ENCODE measurements at regions not wholly inside any gene's neighbourhood (a gene's known extent, or its start where the extent isn't known, plus 50 kb on each side); places are given as distances from the start of the nearest gene placed in this dataset.

- no peak for DNase-seq
- Mint-ChIP-seq H3K27me3 (ENCODE audit: unreplicated experiment) (no peaks in the 10 kb centered on the region), H3K4me1 (ENCODE audit: low read depth, unreplicated experiment) (peaks cover 5% of the 10 kb centered on the region), H3K4me3 (ENCODE audit: unreplicated experiment) (no peak overlapping the region), H3K27ac (ENCODE audit: unreplicated experiment) (no peak overlapping the region), H3K9me3 (ENCODE audit: unreplicated experiment) (peaks cover 4% of the 10 kb centered on the region), H3K36me3 (ENCODE audit: unreplicated experiment) (peaks cover 3% of the 10 kb centered on the region)
- no peak for TF ChIP-seq CTCF (IDR thresholded peaks at IDR 0.05; ENCODE audit: partially characterized antibody, unreplicated experiment)
Measured at GRCh38 chr9:79829566-79830302, 258.0 kb downstream of the TLE4 start.

GRCh38 chr9:79824265-79824664 lies 252.5 kb downstream of the TLE4 start:
- H3K36me3 Mint-ChIP-seq (ENCODE audit: unreplicated experiment): peaks cover 10% of the 10 kb centered on the region

GRCh38 chr9:79817438-79818004 lies 245.8 kb downstream of the TLE4 start:
- peaks cover 28% of the 10 kb centered on the region for H3K4me1 Mint-ChIP-seq (ENCODE audit: low read depth, unreplicated experiment)
- no peak overlapping the region for H3K27ac Mint-ChIP-seq (ENCODE audit: unreplicated experiment)
- no peak for DNase-seq
- no peaks in the 10 kb centered on the region for H3K27me3 Mint-ChIP-seq (ENCODE audit: unreplicated experiment)
- no peak for TF ChIP-seq CTCF (IDR thresholded peaks at IDR 0.05; ENCODE audit: partially characterized antibody, unreplicated experiment)
- H3K4me3 Mint-ChIP-seq (ENCODE audit: unreplicated experiment): no peak overlapping the region
- H3K36me3 Mint-ChIP-seq (ENCODE audit: unreplicated experiment): peaks cover 3% of the 10 kb centered on the region
- no peaks in the 10 kb centered on the region for H3K9me3 Mint-ChIP-seq (ENCODE audit: unreplicated experiment)

More at GRCh38 chr9:79824265-79824664, 252.5 kb downstream of the TLE4 start:
- no peak overlapping the region for H3K27ac Mint-ChIP-seq (ENCODE audit: unreplicated experiment)
- no peak for TF ChIP-seq CTCF (IDR thresholded peaks at IDR 0.05; ENCODE audit: partially characterized antibody, unreplicated experiment)
- peaks cover 9% of the 10 kb centered on the region for H3K9me3 Mint-ChIP-seq (ENCODE audit: unreplicated experiment)
- peaks cover 18% of the 10 kb centered on the region for H3K4me1 Mint-ChIP-seq (ENCODE audit: low read depth, unreplicated experiment)
- H3K4me3 Mint-ChIP-seq (ENCODE audit: unreplicated experiment): no peak overlapping the region
- no peaks in the 10 kb centered on the region for H3K27me3 Mint-ChIP-seq (ENCODE audit: unreplicated experiment)
- DNase-seq: no peak

- Mint-ChIP-seq H3K27ac (ENCODE audit: unreplicated experiment) (no peak overlapping the region), H3K4me1 (ENCODE audit: low read depth, unreplicated experiment) (peaks cover 8% of the 10 kb centered on the region), H3K27me3 (ENCODE audit: unreplicated experiment) (no peaks in the 10 kb centered on the region), H3K4me3 (ENCODE audit: unreplicated experiment) (no peak overlapping the region), H3K36me3 (ENCODE audit: unreplicated experiment) (no peaks in the 10 kb centered on the region), H3K9me3 (ENCODE audit: unreplicated experiment) (no peaks in the 10 kb centered on the region)
- TF ChIP-seq CTCF (IDR thresholded peaks at IDR 0.05; ENCODE audit: partially characterized antibody, unreplicated experiment): no peak
- DNase-seq: no peak
Measured at GRCh38 chr9:79813258-79813638, 241.5 kb downstream of the TLE4 start.
